NCI-H748 treated with DMSO at 0.1 percent for 48 hours (cell line): ENCODE measurements at regions not wholly inside any gene's neighbourhood (a gene's known extent, or its start where the extent isn't known, plus 50 kb on each side); places are given as distances from the start of the nearest gene placed in this dataset.
"Not testable (repeated sequence)": the region's sequence is repeated elsewhere in the genome, so short reads cannot be mapped to it uniquely, and the experiment has no call there.

Source experiments
- DNase-seq: peaks from one replicate; lab custom pipeline; 2025; lab: John Stamatoyannopoulos, UW

GRCh38 chr16:64297863-64298600 is 823.8 kb downstream of the CDH11 start:
- no peak for DNase-seq

- no peak for DNase-seq
Measured at GRCh38 chr16:64295466-64295865, 826.4 kb downstream of the CDH11 start.

- DNase-seq, result no peak
Measured at GRCh38 chr16:64292953-64293352, 828.9 kb downstream of the CDH11 start.

GRCh38 chr16:64292161-64292560 is 829.7 kb downstream of the CDH11 start:
- DNase-seq, result no peak

GRCh38 chr16:64290461-64290860 is 831.4 kb downstream of the CDH11 start:
- DNase-seq, result no peak

- no peak for DNase-seq
Measured at GRCh38 chr16:64287655-64288528, 834.0 kb downstream of the CDH11 start.

- DNase-seq, result no peak
Measured at GRCh38 chr16:64282181-64282580, 839.7 kb downstream of the CDH11 start.

- no peak for DNase-seq
Measured at GRCh38 chr16:64280317-64280716, 841.5 kb downstream of the CDH11 start.

GRCh38 chr16:64278196-64278595 is 843.7 kb downstream of the CDH11 start:
- DNase-seq, result no peak

- no peak for DNase-seq
Measured at GRCh38 chr16:64276646-64277045, 845.2 kb downstream of the CDH11 start.

- DNase-seq, result no peak
Measured at GRCh38 chr16:64272028-64272427, 849.8 kb downstream of the CDH11 start.

GRCh38 chr16:64269756-64270155 is 852.1 kb downstream of the CDH11 start:
- DNase-seq, result no peak

- DNase-seq, result no peak
Measured at GRCh38 chr16:64265756-64266155, 856.1 kb downstream of the CDH11 start.

- DNase-seq, result not testable (repeated sequence)
Measured at GRCh38 chr16:64260631-64261401, 861.0 kb downstream of the CDH11 start.

- DNase-seq, result no peak
Measured at GRCh38 chr16:64254443-64255367, 867.2 kb downstream of the CDH11 start.

GRCh38 chr16:64253525-64253924 is 868.3 kb downstream of the CDH11 start:
- DNase-seq, result no peak

- DNase-seq, result no peak
Measured at GRCh38 chr16:64253096-64253495, 868.8 kb downstream of the CDH11 start.

- DNase-seq, result no peak
Measured at GRCh38 chr16:64251742-64252141, 870.1 kb downstream of the CDH11 start.

GRCh38 chr16:64250866-64251265 is 871.0 kb downstream of the CDH11 start:
- DNase-seq, result no peak

- DNase-seq, result no peak
Measured at GRCh38 chr16:64242492-64242891, 879.4 kb downstream of the CDH11 start.

GRCh38 chr16:64240586-64240985 is 881.3 kb downstream of the CDH11 start:
- DNase-seq, result no peak
